ENCODE measurements at regions not wholly inside any gene's neighbourhood (a gene's known extent, or its start where the extent isn't known, plus 50 kb on each side); places are given as distances from the start of the nearest gene placed in this dataset.
"Not testable (repeated sequence)": the region's sequence is repeated elsewhere in the genome, so short reads cannot be mapped to it uniquely, and the experiment has no call there.

GRCh38 chr5:111975133-111975532 lies 218.1 kb upstream of the NREP start:
- no peak for DNase-seq

DNA sequence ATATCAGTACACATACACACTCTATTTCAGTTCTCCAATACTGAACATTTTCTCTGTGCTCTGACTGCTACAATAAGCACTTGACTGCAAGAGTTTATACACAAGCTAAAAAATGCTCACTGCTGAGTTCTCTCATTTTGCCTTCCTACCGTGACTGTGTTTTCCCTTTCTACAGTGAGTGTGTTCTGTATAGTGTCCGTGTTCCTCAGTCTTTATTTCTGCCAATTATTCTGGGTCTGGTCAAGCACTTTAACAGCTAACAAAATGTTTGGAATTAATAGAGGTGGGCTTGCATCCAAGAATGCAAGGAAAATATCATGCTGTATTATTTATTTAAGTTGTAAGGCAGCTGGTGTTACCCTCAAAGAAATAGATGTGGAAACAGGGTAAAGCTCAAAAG lies 217.0 kb upstream of the NREP start:
- no peak for DNase-seq

DNA sequence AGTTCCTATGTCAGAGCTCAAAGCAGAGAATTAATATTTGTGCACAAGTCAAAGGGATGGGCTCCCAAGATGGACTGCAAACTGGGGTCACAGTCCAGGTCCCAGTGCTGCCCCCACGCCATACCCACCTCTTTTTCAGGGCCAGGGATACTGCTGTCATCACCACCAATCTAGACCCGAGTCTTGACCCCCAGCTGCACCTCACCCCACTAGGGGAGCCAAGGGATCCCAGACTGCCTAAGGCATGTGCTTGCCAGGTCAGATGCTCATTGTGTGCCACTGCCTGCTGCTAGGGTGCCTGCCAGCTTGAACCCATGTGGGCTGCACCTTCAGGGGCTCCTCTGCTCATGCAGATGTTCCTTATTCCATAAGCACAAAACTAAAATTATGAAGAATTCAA lies 215.6 kb upstream of the NREP start:
- DNase-seq, result no peak

- DNase-seq, result no peak
Observed at GRCh38 chr5:111972080-111972479, 215.1 kb upstream of the NREP start.

DNA sequence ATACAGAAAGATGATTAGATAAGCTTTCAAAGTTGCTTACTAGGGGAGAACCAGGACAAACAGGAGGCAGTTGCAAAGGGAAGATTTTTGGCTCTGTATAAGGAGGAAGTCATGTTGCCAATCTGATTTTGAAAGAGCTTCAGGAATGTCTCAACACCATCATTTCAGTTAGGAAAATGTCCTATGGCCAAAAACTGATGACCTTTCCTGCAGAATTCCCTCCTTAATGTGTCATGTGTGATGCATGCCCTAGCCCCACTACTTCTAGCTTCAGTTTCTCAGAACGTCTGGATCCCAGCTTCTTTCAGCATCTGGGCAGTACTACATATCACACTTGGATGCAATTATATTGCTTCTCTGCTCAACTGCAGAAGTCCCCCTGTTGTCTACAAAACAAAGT lies 211.5 kb upstream of the NREP start:
- no peak for DNase-seq

GRCh38 chr5:111967463-111967862 lies 210.5 kb upstream of the NREP start:
- no peak for DNase-seq

GRCh38 chr5:111966290-111966689 lies 209.3 kb upstream of the NREP start:
- DNase-seq, result no peak

DNA sequence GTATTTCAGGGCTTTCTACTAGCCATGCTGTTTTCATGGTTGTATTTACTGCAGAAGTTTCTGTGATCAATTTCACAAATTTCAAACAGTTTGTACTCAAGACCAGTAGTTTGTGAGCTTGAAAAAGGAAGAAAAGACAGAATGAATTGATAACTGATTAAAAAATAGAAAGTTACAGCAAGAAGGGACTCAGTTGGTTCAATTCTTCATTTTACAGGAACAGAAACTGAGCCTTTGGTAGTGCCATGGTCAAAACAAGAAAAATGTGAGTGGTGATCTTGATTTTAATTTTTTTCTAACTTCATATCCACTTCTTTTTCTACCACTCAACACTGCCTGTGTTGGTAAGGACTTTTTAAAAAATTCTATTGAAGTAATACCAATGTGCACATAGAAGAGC lies 206.6 kb upstream of the NREP start:
- no peak for DNase-seq

DNA sequence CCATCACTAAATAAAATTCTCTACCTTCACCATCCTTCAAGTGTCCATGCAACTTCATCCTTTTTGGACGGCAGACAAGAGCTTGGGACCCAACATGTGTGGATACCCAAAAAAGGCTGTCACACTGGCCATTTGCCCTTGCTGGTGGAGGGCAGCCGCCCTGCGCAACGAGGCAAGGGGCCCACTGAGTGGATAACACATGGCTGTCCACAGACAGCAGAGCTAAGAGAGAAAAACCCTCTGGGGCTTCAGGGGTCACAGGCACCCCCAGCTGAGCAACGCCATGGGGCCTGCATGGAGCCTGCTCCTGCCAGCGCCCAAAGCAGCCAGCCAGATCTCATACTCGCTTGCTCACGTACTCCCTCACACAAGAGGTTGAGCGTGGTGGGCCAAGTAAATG lies 205.9 kb upstream of the NREP start:
- DNase-seq, result no peak

GRCh38 chr5:111961862-111962261 lies 204.9 kb upstream of the NREP start:
- no peak for DNase-seq

DNA sequence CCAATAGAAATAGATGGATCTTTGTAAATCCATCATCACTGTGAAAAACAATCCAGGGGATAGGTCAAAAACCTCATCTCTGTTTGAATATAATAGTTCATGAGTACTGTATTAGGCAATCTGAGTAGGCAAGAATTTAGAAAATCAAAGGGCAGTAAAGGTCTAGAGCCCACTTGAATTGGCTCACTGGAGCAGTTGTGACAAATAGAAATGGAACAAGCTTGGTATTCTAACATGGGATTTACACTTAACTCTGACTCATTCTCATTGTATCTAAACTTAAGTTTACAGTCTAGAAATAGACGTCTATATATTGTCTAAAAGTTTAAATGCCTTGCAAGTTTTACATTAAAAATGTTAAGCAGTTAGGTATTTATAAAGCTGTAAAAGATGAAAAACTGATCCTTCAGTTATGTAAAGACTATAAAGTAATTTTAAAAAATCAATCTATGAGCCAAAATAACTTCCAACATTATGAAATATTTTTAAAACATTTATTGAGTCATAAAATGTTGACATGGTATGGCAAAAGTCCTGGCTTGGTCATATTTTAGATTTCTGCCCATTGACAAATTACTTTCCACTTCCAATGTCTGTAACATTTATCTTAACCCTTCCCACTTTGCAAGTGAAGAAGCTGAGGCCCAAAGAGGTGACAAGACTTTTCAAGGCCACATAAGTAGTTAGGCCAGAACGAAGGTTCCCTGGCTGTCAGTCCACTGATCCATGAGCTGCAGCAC lies 203.7 kb upstream of the NREP start:
- no peak for DNase-seq

GRCh38 chr5:111958851-111959250 lies 201.9 kb upstream of the NREP start:
- no peak for DNase-seq

DNA sequence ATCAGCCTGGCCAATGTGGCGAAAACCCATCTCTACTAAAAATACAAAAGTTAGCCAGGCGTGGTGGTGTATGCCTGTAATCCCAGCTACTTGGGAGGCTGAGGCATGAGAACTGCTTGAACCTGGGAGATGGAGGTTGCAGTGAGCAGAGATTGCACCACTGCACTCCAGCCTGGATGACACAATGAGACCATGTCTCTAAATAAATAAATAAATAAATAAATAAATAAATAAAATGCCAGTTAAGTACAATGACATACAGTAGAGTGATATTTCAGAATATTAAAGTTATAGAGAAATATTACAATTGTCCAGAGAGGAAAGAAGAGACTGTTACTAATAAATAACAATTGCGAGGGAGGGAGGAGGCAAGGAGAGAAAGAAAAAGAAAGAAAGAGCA lies 199.8 kb upstream of the NREP start:
- DNase-seq, result not testable (repeated sequence)

GRCh38 chr5:111954516-111955395 lies 197.8 kb upstream of the NREP start:
- DNase-seq, result no peak

- DNase-seq, result no peak
Observed at GRCh38 chr5:111953351-111954127, 196.5 kb upstream of the NREP start.

DNA sequence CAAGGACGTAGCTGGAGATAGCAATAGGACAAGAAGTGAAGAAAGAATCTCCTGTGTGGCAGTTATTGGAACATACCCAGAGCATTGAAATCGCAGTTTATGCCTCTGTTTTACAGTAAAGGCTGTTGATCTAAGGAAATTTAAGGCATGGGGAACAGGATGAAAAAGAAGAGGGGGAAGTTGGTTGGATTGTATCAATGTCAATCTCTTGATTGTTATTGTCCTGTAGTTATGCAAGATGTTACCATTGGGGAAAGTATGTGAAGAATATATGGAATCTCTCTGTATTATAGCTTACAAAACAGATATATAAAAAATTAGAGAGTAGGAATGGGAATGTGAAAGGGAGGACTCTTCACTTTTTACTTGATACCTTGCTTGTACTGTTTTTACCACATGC lies 195.6 kb upstream of the NREP start:
- no peak for DNase-seq

DNA sequence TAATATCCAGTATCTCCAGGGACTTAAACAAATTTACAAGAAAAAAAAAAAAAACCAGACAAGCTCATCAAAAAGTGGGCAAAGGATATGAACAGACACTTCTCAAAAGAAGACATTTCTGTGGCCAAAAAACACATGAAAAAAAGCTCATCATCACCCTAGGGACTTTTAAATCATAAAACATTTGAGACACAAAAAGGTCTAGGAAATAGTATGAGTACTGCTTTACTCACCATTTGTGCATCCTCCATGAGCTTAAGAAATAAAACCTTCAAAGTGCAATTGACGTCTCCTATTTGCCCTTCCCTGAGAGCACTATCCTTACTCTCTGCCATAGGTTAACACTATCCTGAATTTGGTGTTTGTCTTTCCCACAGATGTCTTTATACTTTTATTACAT lies 193.7 kb upstream of the NREP start:
- no peak for DNase-seq

GRCh38 chr5:111948092-111948841 lies 191.3 kb upstream of the NREP start:
- no peak for DNase-seq

GRCh38 chr5:111946556-111946955 lies 189.6 kb upstream of the NREP start:
- DNase-seq, result no peak

DNA sequence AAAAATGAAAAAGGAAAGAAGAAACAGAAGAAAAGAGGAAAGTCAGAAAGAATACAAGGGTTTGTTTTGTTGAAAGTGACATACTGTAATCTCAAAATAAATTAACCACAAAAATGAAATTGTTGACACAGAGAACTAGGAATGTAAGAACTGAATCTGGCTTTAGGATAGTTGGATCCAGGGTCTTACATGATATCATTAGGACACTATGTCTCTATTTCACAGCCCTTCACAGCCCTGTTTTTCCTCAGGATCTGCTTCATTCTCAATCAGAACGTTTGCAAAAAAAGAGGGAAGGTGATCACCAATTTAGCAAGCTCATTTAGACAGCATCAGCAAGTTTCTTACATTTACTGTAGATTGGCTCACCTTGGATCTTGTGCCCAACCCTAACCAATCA lies 188.5 kb upstream of the NREP start:
- no peak for DNase-seq

DNA sequence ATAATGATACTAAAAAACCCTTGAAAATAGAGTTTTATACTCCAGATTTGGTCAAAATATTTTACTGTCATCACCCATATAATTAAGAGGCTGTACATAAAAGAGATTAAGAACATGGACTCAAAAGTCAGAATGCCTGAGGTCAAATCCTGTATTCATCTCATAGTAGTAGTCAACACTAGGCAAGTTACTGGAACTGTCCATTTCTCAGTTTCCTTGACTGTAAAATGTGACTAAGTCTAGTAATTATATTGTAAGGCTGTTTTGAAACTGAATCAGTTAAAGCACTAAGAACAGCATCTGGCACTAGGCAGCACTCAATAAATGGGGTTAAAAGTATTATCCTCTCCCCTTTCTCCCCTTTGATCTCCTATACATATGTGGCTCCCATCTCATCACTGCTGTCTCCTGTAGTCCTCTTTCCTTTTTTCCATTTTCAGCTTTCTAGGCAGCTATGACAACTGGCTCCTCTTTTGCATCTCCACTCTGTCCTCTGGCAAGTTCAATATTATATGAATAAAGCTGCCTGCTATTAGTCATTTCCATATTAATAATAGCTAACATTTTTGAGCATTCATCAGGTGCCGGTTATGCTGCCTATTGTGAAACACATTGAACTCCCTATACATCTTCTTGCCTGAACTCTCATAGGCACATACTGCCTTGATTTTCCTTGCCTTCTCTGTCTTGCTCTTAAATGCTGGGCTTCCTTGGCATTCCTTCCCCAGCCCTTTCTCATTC lies 185.8 kb upstream of the NREP start:
- no peak for DNase-seq

GRCh38 chr5:111942201-111942600 lies 185.2 kb upstream of the NREP start:
- no peak for DNase-seq

Data from retina (tissue), 1 donor.